Large intestine (tissue), 3 donors: ENCODE measurements at regions not wholly inside any gene's neighbourhood (a gene's known extent, or its start where the extent isn't known, plus 50 kb on each side); places are given as distances from the start of the nearest gene placed in this dataset.
"Not testable (repeated sequence)": the region's sequence is repeated elsewhere in the genome, so short reads cannot be mapped to it uniquely, and the experiment has no call there.

Source experiments
- DNase-seq, 2 donors: peaks; one replicate each; pipeline versions ENCODE4 v3.0.0 to v3.0.0-alpha.2; 2013
- H3K27ac ChIP-seq: one replicate; pipeline ENCODE4 v1.5.1; 2013; ENCODE audit warnings: low read length
- H3K27me3 ChIP-seq: 2 replicates; pipeline ENCODE4 v1.6.1; 2013; ENCODE audit warnings: low read length; ENCODE audit not compliant: control insufficient read depth, insufficient read depth
- H3K36me3 ChIP-seq: 2 replicates; pipeline ENCODE4 v1.6.1; 2013; ENCODE audit warnings: low read length; ENCODE audit not compliant: control insufficient read depth, insufficient read depth
- H3K4me1 ChIP-seq: one replicate; pipeline ENCODE4 v1.6.1; 2013; ENCODE audit warnings: low read length; ENCODE audit not compliant: control insufficient read depth, insufficient read depth
- H3K4me3 ChIP-seq: one replicate; pipeline ENCODE4 v1.5.1; 2013; ENCODE audit warnings: low read length
- H3K9me3 ChIP-seq: one replicate; pipeline ENCODE4 v1.6.1; 2013; ENCODE audit warnings: mild to moderate bottlenecking, low read depth, low read length, moderate library complexity; ENCODE audit not compliant: control insufficient read depth
- WGBS: methylation state at CpG from one replicate; pipeline ENCODE4 v1.1.5; 2013; ENCODE audit warnings: low lambda C conversion rate; ENCODE audit not compliant: insufficient coverage; 5-methylcytosine and 5-hydroxymethylcytosine counted together

- Histone ChIP-seq H3K4me3 (no peak overlapping the region), H3K4me1 (no peaks in the 10 kb centered on the region), H3K9me3 (no peaks in the 10 kb centered on the region), H3K27ac (no peak overlapping the region), H3K27me3 (no peaks in the 10 kb centered on the region), H3K36me3 (no peaks in the 10 kb centered on the region)
- no peak for DNase-seq
- 100% methylated on average over 1 of the region's 4 CpGs for WGBS
These were observed 84.8 kb downstream of the MTNR1B start for GRCh38 chr11:93054279-93054678.

- no peaks in the 10 kb centered on the region for H3K4me1 ChIP-seq
- no peaks in the 10 kb centered on the region for H3K36me3 ChIP-seq
- no peaks in the 10 kb centered on the region for H3K27me3 ChIP-seq
- no peak overlapping the region for H3K27ac ChIP-seq
- H3K4me3 ChIP-seq, result no peak overlapping the region
- no peaks in the 10 kb centered on the region for H3K9me3 ChIP-seq
- no CpG with 5 or more reads among the region's 2 CpGs for WGBS
- DNase-seq, result no peak
These were observed 85.4 kb downstream of the MTNR1B start for GRCh38 chr11:93054881-93055280.

DNA sequence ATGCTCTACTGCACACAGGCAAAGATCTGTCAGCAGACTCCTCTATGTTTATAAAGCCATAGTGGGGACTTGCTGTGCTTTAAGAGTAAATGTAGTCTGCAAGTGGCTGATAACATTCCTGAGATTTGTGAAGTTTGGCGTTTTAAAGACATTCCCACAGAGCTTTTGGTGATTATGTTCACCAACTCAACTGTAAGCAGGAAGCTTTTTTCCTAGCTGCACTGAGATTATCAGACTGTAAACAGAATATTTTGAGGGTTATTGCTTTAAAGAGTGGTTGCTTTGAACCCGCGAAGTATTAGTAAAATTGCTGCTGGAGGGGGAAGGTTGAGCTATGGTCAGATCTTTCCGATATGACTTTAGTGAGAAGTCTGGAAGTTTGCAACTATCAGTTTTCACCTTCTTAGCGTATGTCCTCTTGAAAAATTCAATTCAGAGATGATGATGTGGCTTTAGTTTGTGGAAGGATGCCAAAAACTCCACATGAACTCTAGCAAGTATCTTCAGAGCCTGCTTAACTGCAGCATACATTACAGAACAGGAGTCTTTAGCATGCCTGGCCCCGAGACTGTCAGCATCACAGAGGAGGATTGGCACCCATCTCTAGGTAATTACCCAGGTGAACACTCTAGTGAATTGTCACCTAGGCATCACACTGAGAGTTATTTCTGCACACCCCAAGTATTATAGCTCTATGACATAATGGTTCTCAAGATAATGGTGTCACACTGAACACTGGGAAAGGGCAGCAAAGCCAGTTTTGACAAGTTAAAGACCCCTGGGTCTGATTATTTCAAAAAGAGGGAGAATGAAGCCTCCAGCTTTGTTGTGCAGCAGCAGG, 89.9 kb downstream of the MTNR1B start:
- DNase-seq, result no peak
- no CpG with 5 or more reads among the region's 6 CpGs for WGBS
- H3K4me3 ChIP-seq, result no peak overlapping the region
- no peaks in the 10 kb centered on the region for H3K9me3 ChIP-seq
- H3K4me1 ChIP-seq, result no peaks in the 10 kb centered on the region
- no peaks in the 10 kb centered on the region for H3K36me3 ChIP-seq
- no peak overlapping the region for H3K27ac ChIP-seq
- no peaks in the 10 kb centered on the region for H3K27me3 ChIP-seq

- H3K27ac ChIP-seq, result no peak overlapping the region
- WGBS, result 100% methylated on average over 1 of the region's 1 CpG
- H3K4me3 ChIP-seq, result no peak overlapping the region
- H3K27me3 ChIP-seq, result no peaks in the 10 kb centered on the region
- no peaks in the 10 kb centered on the region for H3K36me3 ChIP-seq
- H3K9me3 ChIP-seq, result no peaks in the 10 kb centered on the region
- no peaks in the 10 kb centered on the region for H3K4me1 ChIP-seq
- no peak for DNase-seq
These were observed 93.6 kb downstream of the MTNR1B start for GRCh38 chr11:93063086-93063485.

DNA sequence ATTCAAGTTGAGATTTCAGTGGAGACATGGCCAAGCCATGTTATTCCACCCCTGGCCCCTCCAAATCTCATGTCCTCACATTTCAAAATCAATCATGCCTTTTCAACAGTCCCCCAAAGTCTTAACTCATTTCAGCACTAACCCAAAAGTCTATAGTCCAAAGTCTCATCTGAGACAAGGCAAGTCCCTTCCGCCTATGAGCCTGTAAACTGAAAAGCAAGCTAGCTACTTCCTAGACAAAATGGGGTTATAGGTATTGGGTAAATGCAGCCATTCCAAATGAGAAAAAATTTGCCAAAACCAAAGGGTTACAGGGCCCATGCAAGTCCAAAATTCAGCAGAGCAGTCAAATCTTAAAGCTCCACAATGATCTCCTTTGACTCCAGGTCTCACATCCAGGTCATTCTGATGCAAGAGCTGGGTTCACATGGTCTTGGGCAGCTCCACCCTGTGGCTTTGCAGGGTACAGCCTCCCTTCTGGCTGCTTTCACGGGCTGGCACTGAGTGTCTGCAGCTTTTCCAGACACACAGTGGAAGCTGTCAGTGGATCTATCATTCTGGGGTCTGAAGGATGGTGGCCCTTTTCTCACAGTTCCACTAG, 95.7 kb downstream of the MTNR1B start:
- not testable (repeated sequence) for H3K4me3 ChIP-seq, H3K4me1 ChIP-seq, DNase-seq, H3K27me3 ChIP-seq, H3K9me3 ChIP-seq, H3K27ac ChIP-seq, H3K36me3 ChIP-seq
- WGBS, result no CpG with 5 or more reads among the region's 2 CpGs

GRCh38 chr11:93067881-93068390, 98.5 kb downstream of the MTNR1B start:
- Histone ChIP-seq H3K36me3 (no peaks in the 10 kb centered on the region), H3K9me3 (no peaks in the 10 kb centered on the region), H3K27ac (no peak overlapping the region), H3K4me3 (no peak overlapping the region), H3K4me1 (no peaks in the 10 kb centered on the region), H3K27me3 (no peaks in the 10 kb centered on the region)
- DNase-seq, result no peak

- no peak overlapping the region for H3K4me3 ChIP-seq
- no CpG with 5 or more reads among the region's 1 CpG for whole genome bisulfite sequencing
- H3K9me3 ChIP-seq, result no peaks in the 10 kb centered on the region
- no peaks in the 10 kb centered on the region for H3K4me1 ChIP-seq
- H3K27me3 ChIP-seq, result no peaks in the 10 kb centered on the region
- DNase-seq, result no peak
- H3K27ac ChIP-seq, result no peak overlapping the region
- no peaks in the 10 kb centered on the region for H3K36me3 ChIP-seq
These were observed 102.9 kb downstream of the MTNR1B start for GRCh38 chr11:93072229-93072914.

DNA sequence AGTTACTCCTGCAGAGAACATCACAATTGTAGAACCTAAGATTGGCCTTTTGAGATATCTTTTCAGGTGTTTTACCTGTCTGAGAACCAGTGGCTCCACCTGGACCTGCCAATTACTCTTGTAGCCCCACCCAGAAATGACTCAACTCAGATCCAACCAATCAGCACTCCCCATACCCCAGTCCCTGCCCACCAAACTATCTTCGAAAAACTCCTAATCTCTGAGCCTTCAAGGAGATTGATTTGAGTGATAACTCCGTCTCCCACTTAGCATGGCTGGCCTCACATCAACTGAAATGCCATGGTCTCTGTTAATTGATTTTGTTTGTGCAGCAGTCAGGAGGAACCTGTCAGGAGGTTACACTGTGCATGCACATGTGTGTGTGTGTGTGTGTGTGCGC, 103.6 kb downstream of the MTNR1B start:
- DNase-seq, result no peak
- Histone ChIP-seq H3K27ac (no peak overlapping the region), H3K4me1 (no peaks in the 10 kb centered on the region), H3K9me3 (no peaks in the 10 kb centered on the region), H3K36me3 (no peaks in the 10 kb centered on the region), H3K27me3 (no peaks in the 10 kb centered on the region), H3K4me3 (no peak overlapping the region)
- no CpG with 5 or more reads among the region's 3 CpGs for WGBS

DNA sequence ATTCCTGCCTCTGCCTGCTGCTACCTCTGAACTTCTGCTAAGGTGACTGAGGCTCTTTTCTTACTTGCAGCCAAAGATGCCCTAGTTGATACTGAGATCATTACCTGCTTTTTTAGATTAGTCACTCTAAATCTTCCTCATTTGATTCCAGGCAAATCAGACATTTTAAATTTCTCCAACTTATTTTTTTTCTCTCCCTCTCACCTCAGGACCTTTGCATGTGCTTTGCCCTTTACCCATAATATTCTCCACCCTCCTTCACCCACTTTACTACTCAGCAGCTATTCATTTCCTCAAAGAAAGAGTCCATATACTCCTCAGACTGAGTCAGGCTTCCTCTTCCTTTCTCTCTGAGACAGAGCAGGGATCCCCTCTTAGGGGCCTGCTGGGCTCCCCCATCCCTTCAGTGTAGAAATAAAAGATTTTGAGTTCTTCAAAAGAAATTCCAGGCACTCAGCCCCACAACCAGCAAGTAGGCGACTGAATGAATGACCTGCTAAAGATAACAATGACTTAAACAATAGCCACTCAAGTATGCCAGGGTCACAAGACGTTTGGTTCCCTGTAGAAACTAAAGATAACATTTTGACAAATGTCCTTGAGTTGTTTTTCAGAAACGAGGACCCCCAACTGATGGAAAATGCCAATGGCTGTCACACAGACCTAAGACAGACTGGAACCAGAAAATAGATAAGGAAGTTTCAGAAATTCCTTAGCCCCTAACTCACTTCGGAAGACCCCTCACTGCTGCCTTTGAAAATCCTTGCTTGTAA, 104.2 kb downstream of the MTNR1B start:
- H3K36me3 ChIP-seq, result no peaks in the 10 kb centered on the region
- no CpG with 5 or more reads among the region's 4 CpGs for WGBS

DNA sequence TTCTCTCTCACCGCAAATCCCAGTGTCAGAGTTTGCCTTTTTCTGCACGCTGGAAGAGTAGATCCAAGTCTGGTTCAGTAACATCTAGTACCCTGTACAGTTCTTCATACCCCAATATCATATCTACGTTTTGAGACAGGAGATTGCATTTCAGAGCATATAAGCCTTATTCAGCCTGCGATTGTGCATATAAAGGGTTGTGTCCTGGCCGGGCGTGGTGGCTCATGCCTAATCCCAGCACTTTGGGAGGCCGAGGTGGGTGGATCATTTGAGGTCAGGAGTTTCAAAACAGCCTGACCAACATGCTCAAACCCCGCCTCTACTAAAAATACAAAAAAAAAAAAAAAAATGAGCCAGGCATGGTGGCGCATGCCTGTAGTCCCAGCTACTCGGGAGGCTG, 104.9 kb downstream of the MTNR1B start:
- no peaks in the 10 kb centered on the region for H3K4me1 ChIP-seq
- H3K27me3 ChIP-seq, result no peaks in the 10 kb centered on the region
- H3K36me3 ChIP-seq, result no peaks in the 10 kb centered on the region
- no peak for DNase-seq
- H3K4me3 ChIP-seq, result no peak overlapping the region
- no peak overlapping the region for H3K27ac ChIP-seq
- H3K9me3 ChIP-seq, result no peaks in the 10 kb centered on the region
- WGBS, result no CpG with 5 or more reads among the region's 10 CpGs

More for the DNA sequence above, 104.2 kb downstream of the MTNR1B start:
- H3K27me3 ChIP-seq, result no peaks in the 10 kb centered on the region
- no peaks in the 10 kb centered on the region for H3K9me3 ChIP-seq
- no peak overlapping the region for H3K27ac ChIP-seq
- no peaks in the 10 kb centered on the region for H3K4me1 ChIP-seq
- no peak for DNase-seq
- H3K4me3 ChIP-seq, result no peak overlapping the region
